GM12878 (cell line): ENCODE measurements at regions not wholly inside any gene's neighbourhood (a gene's known extent, or its start where the extent isn't known, plus 50 kb on each side); places are given as distances from the start of the nearest gene placed in this dataset.

ENCODE experiments used
- ATAC-seq: fragments of 200-7000 bp; cut with Tn5 transposase; 3 replicates; pipeline ENCODE4 v1.9.1; 2020; ENCODE audit warnings: mild to moderate bottlenecking, moderate library complexity
- BruUV-seq: library from RNA; stranded (reverse); fragments of 400-500 nt; replicated peaks from 2 replicates; lab custom pipeline; 2021; lab: Mats Ljungman, UMichigan
- CTCF ChIA-PET: fragments of 300-600 bp; sonication (Branson Sonifier 250); formaldehyde crosslinking; extraction: SDS; loops from one replicate; lab custom pipeline; 2021; ENCODE audit warnings: inconsistent platforms; lab: Yijun Ruan, JAX
- POLR2A ChIA-PET: fragments of 350-600 bp; formaldehyde crosslinking; extraction: SDS; loops from one replicate; lab custom pipeline; 2021; ENCODE audit warnings: inconsistent platforms; lab: Charles Lee
- RAD21 ChIA-PET: fragments of 300-600 bp; sonication (Branson Sonifier 250); formaldehyde crosslinking; loops from one replicate; lab custom pipeline; 2023; ENCODE audit warnings: antibody characterized with exemption; ENCODE audit not compliant: unreplicated experiment; lab: Charles Lee
- SMC1A ChIA-PET: fragments of 300-600 bp; sonication (Branson Sonifier 250); formaldehyde crosslinking; loops from one replicate; lab custom pipeline; 2023; ENCODE audit not compliant: unreplicated experiment, uncharacterized antibody; lab: Charles Lee
- DNase-seq: peaks from one replicate; pipeline ENCODE4 v3.0.0-alpha.2; 2011; ENCODE audit warnings: low read depth, low spot score
- FAIRE-seq: peaks from 3 replicates; lab custom pipeline; 2011; peaks lifted over from hg19 to GRCh38; lab: Jason Lieb, UNC
- H2AFZ ChIP-seq: 2 replicates; pipeline ENCODE4 v1.6.0; 2011; ENCODE audit warnings: low read depth, low read length, control low read depth; ENCODE audit not compliant: control insufficient read depth
- H3K27ac ChIP-seq: 2 replicates; pipeline ENCODE4 v1.5.1; 2011; ENCODE audit warnings: control low read depth; ENCODE audit not compliant: control insufficient read depth, insufficient read depth
- H3K27me3 ChIP-seq, 2 experiments: replicated peaks in 1 of 2; 2 replicates each; pipeline versions ENCODE4 v1.6.0 to v1.6.1; 2011; ENCODE audit warnings: low read length in 1 of 2; ENCODE audit not compliant: control insufficient read depth in 2 of 2, insufficient read depth in 2 of 2
- H3K36me3 ChIP-seq, 2 experiments: 2 replicates each; pipeline ENCODE4 v1.5.1; 2011; ENCODE audit warnings: low read length in 1 of 2; ENCODE audit not compliant: control insufficient read depth in 2 of 2, insufficient read depth in 2 of 2
- H3K4me1 ChIP-seq: 2 replicates; pipeline ENCODE4 v1.6.1; 2011; ENCODE audit warnings: mild to moderate bottlenecking, low read length, moderate library complexity, mixed read lengths; ENCODE audit not compliant: control insufficient read depth, insufficient read depth
- H3K4me2 ChIP-seq: 2 replicates; pipeline ENCODE4 v1.6.0; 2011; ENCODE audit warnings: control low read depth; ENCODE audit not compliant: control insufficient read depth, insufficient read depth
- H3K4me3 ChIP-seq: fragments of 200-600 bp; sonication (generic); 2 replicates; pipeline ENCODE4 v1.5.1; 2016
- H3K79me2 ChIP-seq: 2 replicates; pipeline ENCODE4 v1.6.0; 2011; ENCODE audit warnings: low read length; ENCODE audit not compliant: control insufficient read depth, insufficient read depth
- H3K9ac ChIP-seq: 2 replicates; pipeline ENCODE4 v1.8.0; 2011; ENCODE audit warnings: low read length, control low read depth, mixed read lengths; ENCODE audit not compliant: control insufficient read depth, insufficient read depth
- H3K9me3 ChIP-seq: replicated peaks from 3 replicates; pipeline ENCODE4 v1.5.1; 2011; ENCODE audit warnings: mild to moderate bottlenecking, low read length; ENCODE audit not compliant: control insufficient read depth, insufficient read depth
- H4K20me1 ChIP-seq: 2 replicates; pipeline ENCODE4 v1.6.0; 2011; ENCODE audit not compliant: control insufficient read depth, insufficient read depth
- CHD4 ChIP-seq: fragments of 200-600 bp; sonication (generic); IDR thresholded peaks from 2 replicates; pipeline ENCODE4 v1.6.1; 2016; ENCODE audit warnings: mild to moderate bottlenecking
- EGR1 ChIP-seq, 2 experiments: IDR thresholded peaks; 1 replicate in 1 of 2; 2 replicates in 1 of 2; pipeline ENCODE4 v1.6.1; 2011 to 2012; ENCODE audit warnings: low read depth in 2 of 2, low read length in 2 of 2, borderline replicate concordance in 1 of 2, mild to moderate bottlenecking in 1 of 2, moderate library complexity in 1 of 2
- EP300 ChIP-seq, 2 experiments: fragments of 150-350 bp in 1 of 2; IDR thresholded peaks; 2 replicates each; pipeline ENCODE4 v1.6.1; 2011 to 2012; ENCODE audit warnings: low read depth in 2 of 2, low read length in 2 of 2, borderline replicate concordance in 1 of 2, improper control_type of control experiment in 1 of 2, inconsistent platforms in 1 of 2; ENCODE audit not compliant: control insufficient read depth in 1 of 2
- HDAC6 ChIP-seq: fragments of 200-600 bp; sonication (generic); IDR thresholded peaks from one replicate; pipeline ENCODE4 v1.8.0; 2017; ENCODE audit warnings: antibody characterized with exemption; ENCODE audit not compliant: unreplicated experiment
- MEF2A ChIP-seq: IDR thresholded peaks from 2 replicates; pipeline ENCODE4 v1.6.1; 2011; ENCODE audit warnings: low read depth, mild to moderate bottlenecking, low read length, moderate library complexity; ENCODE audit not compliant: insufficient read depth
- MTA2 ChIP-seq: fragments of 450-650 bp; IDR thresholded peaks from 2 replicates; pipeline ENCODE4 v1.6.1; 2016; ENCODE audit warnings: low read depth, mild to moderate bottlenecking, moderate library complexity
- MYC ChIP-seq: IDR thresholded peaks from 2 replicates; pipeline ENCODE4 v1.6.1; 2011; ENCODE audit warnings: mild to moderate bottlenecking, low read length, moderate library complexity, inconsistent platforms; ENCODE audit not compliant: insufficient read depth, insufficient replicate concordance, insufficient read length, severe bottlenecking
- RUNX3 ChIP-seq: IDR thresholded peaks from 2 replicates; pipeline ENCODE4 v1.6.1; 2012; ENCODE audit warnings: low read length, inconsistent platforms
- YBX1 ChIP-seq: fragments of 450-650 bp; IDR thresholded peaks from 2 replicates; pipeline ENCODE4 v1.6.1; 2016; ENCODE audit warnings: antibody characterized with exemption
- ZNF274 ChIP-seq: IDR thresholded peaks from one replicate; pipeline ENCODE4 v1.8.0; 2011; ENCODE audit not compliant: insufficient read length, insufficient read depth
- ZZZ3 ChIP-seq: IDR thresholded peaks from 2 replicates; pipeline ENCODE4 v1.6.1; 2011; ENCODE audit warnings: low read depth; ENCODE audit not compliant: control insufficient read depth, insufficient read length
- WGBS: methylation state at CpG from one replicate; pipeline ENCODE4 v1.1.6; 2016; ENCODE audit warnings: low lambda C conversion rate; ENCODE audit not compliant: insufficient replicate concordance, insufficient coverage; ENCODE audit errors: missing lambda C conversion rate; 5-methylcytosine and 5-hydroxymethylcytosine counted together
- in situ Hi-C: fragments of 300-500 bp; cut with MboI; formaldehyde crosslinking; loops from 9 replicates; pipeline ENCODE4 v1.14.3; 2018; ENCODE audit warnings: mixed read lengths
- intact Hi-C: fragments of 100-400 bp; cut with micrococcal nuclease; formaldehyde crosslinking; loops from one replicate; pipeline ENCODE4 v1.14.2; 2022; ENCODE audit not compliant: unreplicated experiment
- TF ChIP-seq, protein P1 (sequence below): fragments of 450-650 bp; formaldehyde crosslinking; IDR thresholded peaks from 2 replicates; pipeline ENCODE4 v1.5.0; 2022; ENCODE audit warnings: mild to moderate bottlenecking, missing genetic modification characterization
- TF ChIP-seq, protein P2 (sequence below): IDR thresholded peaks from 2 replicates; pipeline ENCODE4 v1.6.1; 2011; ENCODE audit warnings: mild to moderate bottlenecking, low read depth, low read length, moderate library complexity; ENCODE audit not compliant: insufficient replicate concordance
- TF ChIP-seq, protein P3 (sequence below): IDR thresholded peaks from 2 replicates; pipeline ENCODE4 v1.6.1; 2012; ENCODE audit warnings: low read depth, low read length, improper control_type of control experiment

DNA sequence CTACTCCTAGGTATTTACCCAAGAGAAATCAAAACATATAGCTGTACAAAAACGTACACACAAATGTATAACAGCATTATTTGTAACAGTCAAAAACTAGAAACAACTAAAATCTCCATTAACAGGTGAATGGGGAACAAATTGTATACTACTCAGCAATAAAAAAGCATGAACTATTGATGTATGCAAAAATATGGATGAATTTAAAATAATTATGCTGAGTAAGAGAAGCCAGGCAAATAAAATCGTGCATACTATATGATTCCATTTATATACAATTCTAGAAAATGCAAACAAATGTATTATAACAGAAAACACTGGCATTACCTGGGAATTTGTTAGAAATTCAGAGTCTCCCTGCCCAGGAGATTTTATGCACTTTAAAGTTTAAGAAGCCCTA lies 150.1 kb downstream of the GDAP2 start (continued):
- TF ChIP-seq, protein P1, sequence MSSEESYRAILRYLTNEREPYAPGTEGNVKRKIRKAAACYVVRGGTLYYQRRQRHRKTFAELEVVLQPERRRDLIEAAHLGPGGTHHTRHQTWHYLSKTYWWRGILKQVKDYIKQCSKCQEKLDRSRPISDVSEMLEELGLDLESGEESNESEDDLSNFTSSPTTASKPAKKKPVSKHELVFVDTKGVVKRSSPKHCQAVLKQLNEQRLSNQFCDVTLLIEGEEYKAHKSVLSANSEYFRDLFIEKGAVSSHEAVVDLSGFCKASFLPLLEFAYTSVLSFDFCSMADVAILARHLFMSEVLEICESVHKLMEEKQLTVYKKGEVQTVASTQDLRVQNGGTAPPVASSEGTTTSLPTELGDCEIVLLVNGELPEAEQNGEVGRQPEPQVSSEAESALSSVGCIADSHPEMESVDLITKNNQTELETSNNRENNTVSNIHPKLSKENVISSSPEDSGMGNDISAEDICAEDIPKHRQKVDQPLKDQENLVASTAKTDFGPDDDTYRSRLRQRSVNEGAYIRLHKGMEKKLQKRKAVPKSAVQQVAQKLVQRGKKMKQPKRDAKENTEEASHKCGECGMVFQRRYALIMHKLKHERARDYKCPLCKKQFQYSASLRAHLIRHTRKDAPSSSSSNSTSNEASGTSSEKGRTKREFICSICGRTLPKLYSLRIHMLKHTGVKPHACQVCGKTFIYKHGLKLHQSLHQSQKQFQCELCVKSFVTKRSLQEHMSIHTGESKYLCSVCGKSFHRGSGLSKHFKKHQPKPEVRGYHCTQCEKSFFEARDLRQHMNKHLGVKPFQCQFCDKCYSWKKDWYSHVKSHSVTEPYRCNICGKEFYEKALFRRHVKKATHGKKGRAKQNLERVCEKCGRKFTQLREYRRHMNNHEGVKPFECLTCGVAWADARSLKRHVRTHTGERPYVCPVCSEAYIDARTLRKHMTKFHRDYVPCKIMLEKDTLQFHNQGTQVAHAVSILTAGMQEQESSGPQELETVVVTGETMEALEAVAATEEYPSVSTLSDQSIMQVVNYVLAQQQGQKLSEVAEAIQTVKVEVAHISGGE (CRISPR knock-in tag), result no peak
- TF ChIP-seq CHD4 (no peak), HDAC6 (no peak), MTA2 (no peak)

DNA sequence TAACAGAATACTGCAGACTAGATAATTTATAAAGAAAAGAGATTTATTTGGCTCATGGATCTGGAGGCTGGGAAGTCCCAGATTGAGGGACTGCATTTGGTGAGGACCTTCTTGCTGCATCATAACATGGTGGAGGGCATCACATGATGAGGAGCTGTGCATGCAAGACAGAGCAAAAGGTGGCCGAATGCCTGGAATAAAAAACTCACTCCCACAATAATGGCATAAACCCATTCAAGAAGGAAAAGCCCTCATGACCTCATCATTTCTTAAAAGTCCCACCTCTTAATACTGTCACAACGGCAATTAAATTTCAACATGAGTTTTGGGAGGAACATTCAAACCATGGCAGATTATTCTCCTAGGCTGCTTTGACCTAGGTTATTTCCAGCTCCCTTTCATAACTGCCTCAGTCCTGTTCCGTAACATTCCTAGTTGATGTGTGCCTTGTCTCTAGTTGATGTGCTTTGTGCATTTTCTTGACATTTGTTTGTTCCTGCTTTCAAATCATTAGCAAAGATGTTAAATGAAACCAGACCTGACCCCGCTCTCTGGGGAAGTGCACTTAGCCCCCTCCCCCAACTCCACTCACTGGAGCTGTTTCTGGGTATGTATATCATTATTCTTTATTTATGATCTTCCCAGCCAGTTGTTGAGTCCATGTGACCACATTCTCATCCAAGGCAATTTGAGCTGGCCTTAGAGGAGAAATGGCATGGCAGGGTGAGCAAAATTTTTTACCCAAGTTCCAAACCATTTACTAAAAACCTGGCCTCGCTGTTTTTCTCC lies 148.5 kb downstream of the GDAP2 start:
- in situ Hi-C loops, result no loop called here
- no peak for TF ChIP-seq ZNF274
- TF ChIP-seq EGR1 (IDR thresholded peaks at IDR 0.05; ENCODE audit: borderline replicate concordance in 1 of 2, low read depth in 2 of 2, low read length in 2 of 2), result no peak
- TF ChIP-seq, protein P2, sequence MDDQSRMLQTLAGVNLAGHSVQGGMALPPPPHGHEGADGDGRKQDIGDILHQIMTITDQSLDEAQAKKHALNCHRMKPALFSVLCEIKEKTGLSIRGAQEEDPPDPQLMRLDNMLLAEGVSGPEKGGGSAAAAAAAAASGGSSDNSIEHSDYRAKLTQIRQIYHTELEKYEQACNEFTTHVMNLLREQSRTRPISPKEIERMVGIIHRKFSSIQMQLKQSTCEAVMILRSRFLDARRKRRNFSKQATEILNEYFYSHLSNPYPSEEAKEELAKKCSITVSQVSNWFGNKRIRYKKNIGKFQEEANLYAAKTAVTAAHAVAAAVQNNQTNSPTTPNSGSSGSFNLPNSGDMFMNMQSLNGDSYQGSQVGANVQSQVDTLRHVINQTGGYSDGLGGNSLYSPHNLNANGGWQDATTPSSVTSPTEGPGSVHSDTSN, result no peak
- no peak for TF ChIP-seq RUNX3
- TF ChIP-seq ZZZ3, result no peak
- TF ChIP-seq EP300 (IDR thresholded peaks at IDR 0.05; ENCODE audit: borderline replicate concordance in 1 of 2, control insufficient read depth in 1 of 2, low read depth in 2 of 2, low read length in 2 of 2), result no peak
- TF ChIP-seq MYC, result no peak
- no peak for TF ChIP-seq MEF2A
- TF ChIP-seq, protein P3, sequence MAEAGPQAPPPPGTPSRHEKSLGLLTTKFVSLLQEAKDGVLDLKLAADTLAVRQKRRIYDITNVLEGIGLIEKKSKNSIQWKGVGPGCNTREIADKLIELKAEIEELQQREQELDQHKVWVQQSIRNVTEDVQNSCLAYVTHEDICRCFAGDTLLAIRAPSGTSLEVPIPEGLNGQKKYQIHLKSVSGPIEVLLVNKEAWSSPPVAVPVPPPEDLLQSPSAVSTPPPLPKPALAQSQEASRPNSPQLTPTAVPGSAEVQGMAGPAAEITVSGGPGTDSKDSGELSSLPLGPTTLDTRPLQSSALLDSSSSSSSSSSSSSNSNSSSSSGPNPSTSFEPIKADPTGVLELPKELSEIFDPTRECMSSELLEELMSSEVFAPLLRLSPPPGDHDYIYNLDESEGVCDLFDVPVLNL, result no peak
- TF ChIP-seq YBX1, result no peak

More for the DNA sequence above, 148.5 kb downstream of the GDAP2 start:
- FAIRE-seq (no peak), ATAC-seq (no peak), DNase-seq (no peak)
- ChIA-PET SMC1A (no interaction called here), RAD21 (no interaction called here), POLR2A (no interaction called here), CTCF (no interaction called here)
- Histone ChIP-seq H3K9ac (no peak overlapping the region), H4K20me1 (no peaks in the 10 kb centered on the region), H3K4me2 (no peak overlapping the region), H3K79me2 (no peaks in the 10 kb centered on the region), H3K27me3 (no peaks in the 10 kb centered on the region), H3K4me3 (no peak overlapping the region), H3K4me1 (no peaks in the 10 kb centered on the region), H3K36me3 (no peaks in the 10 kb centered on the region), H3K27ac (no peak overlapping the region), H2AFZ (no peak overlapping the region), H3K9me3 (no peaks in the 10 kb centered on the region)
- BruUV-seq, result no TSS peak
- WGBS, result 39% methylated on average over 5 of the region's 5 CpGs
- intact Hi-C loops, result loop anchor here (5.0 kb wide), 1 partner anchor 71 kb away; no protein-coding TSS in a partner anchor
